ENCODE measurements at regions not wholly inside any gene's neighbourhood (a gene's known extent, or its start where the extent isn't known, plus 50 kb on each side); places are given as distances from the start of the nearest gene placed in this dataset.

DNA sequence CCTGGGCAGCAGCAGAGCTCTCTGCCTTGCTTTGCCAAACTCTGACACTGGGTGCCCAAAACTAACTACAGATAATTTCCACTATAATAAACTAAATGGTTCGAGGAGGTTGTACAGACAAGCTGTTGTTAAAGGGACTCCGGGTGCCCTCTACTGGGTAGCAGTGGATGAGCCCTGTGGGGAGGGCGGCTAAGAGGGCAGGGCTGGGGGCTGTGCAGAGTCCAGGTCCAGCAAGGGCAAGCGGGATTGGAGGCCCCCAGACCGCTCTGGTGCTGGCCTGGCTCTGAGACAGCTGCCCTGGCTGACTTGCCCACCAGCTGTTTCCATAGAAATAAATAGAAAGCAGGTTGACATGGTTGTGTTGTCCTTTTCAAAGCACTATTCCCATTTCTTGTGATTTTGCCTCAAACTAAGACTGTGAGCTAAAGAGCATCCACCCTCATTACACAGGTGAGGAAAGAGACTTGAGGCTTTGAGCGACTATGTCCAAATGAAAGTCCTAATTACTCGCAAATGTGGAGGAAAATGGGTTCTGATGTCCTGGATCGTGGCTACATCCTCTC is 167.6 kb upstream of the CST7 start (continued):
- no peak for TF ChIP-seq HMGXB4 (CRISPR knock-in tag; IDR thresholded peaks at IDR 0.05)
- no peak for TF ChIP-seq HMG20A (CRISPR knock-in tag; conservative IDR thresholded peaks at IDR 0.05)
- TF ChIP-seq MECOM (CRISPR knock-in tag; IDR thresholded peaks at IDR 0.05): no peak
- TF ChIP-seq HDAC6 (IDR thresholded peaks at IDR 0.05; ENCODE audit: low read depth, low read length): no peak
- no peak for TF ChIP-seq PCBP2 (IDR thresholded peaks at IDR 0.05; ENCODE audit: low read depth, low read length, poor library complexity, severe bottlenecking)
- no peak for TF ChIP-seq POLR2AphosphoS2 (IDR thresholded peaks at IDR 0.05; ENCODE audit: low read length)
- peak in 2 of 3 experiments; percentile 29 to 38; a peak in 4 of 6 replicates for TF ChIP-seq CTCF (IDR thresholded peaks at IDR 0.05 in 2 of 3, conservative IDR thresholded peaks at IDR 0.05 in 1 of 3; ENCODE audit: insufficient read depth in 2 of 3, low read depth in 1 of 3, low read length in 3 of 3)
- no peak for TF ChIP-seq ZNF431 (CRISPR knock-in tag; IDR thresholded peaks at IDR 0.05)
- TF ChIP-seq, protein P1, sequence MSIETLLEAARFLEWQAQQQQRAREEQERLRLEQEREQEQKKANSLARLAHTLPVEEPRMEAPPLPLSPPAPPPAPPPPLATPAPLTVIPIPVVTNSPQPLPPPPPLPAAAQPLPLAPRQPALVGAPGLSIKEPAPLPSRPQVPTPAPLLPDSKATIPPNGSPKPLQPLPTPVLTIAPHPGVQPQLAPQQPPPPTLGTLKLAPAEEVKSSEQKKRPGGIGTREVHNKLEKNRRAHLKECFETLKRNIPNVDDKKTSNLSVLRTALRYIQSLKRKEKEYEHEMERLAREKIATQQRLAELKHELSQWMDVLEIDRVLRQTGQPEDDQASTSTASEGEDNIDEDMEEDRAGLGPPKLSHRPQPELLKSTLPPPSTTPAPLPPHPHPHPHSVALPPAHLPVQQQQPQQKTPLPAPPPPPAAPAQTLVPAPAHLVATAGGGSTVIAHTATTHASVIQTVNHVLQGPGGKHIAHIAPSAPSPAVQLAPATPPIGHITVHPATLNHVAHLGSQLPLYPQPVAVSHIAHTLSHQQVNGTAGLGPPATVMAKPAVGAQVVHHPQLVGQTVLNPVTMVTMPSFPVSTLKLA (conservative IDR thresholded peaks at IDR 0.05): no peak
- TF ChIP-seq, protein P2, sequence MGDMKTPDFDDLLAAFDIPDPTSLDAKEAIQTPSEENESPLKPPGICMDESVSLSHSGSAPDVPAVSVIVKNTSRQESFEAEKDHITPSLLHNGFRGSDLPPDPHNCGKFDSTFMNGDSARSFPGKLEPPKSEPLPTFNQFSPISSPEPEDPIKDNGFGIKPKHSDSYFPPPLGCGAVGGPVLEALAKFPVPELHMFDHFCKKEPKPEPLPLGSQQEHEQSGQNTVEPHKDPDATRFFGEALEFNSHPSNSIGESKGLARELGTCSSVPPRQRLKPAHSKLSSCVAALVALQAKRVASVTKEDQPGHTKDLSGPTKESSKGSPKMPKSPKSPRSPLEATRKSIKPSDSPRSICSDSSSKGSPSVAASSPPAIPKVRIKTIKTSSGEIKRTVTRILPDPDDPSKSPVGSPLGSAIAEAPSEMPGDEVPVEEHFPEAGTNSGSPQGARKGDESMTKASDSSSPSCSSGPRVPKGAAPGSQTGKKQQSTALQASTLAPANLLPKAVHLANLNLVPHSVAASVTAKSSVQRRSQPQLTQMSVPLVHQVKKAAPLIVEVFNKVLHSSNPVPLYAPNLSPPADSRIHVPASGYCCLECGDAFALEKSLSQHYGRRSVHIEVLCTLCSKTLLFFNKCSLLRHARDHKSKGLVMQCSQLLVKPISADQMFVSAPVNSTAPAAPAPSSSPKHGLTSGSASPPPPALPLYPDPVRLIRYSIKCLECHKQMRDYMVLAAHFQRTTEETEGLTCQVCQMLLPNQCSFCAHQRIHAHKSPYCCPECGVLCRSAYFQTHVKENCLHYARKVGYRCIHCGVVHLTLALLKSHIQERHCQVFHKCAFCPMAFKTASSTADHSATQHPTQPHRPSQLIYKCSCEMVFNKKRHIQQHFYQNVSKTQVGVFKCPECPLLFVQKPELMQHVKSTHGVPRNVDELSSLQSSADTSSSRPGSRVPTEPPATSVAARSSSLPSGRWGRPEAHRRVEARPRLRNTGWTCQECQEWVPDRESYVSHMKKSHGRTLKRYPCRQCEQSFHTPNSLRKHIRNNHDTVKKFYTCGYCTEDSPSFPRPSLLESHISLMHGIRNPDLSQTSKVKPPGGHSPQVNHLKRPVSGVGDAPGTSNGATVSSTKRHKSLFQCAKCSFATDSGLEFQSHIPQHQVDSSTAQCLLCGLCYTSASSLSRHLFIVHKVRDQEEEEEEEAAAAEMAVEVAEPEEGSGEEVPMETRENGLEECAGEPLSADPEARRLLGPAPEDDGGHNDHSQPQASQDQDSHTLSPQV (IDR thresholded peaks at IDR 0.05): no peak
- no peak for TF ChIP-seq SMARCB1 (IDR thresholded peaks at IDR 0.05; ENCODE audit: insufficient read length, low read depth)
- TF ChIP-seq SMC3 (conservative IDR thresholded peaks at IDR 0.05; ENCODE audit: insufficient read depth, low read depth, low read length): 0 out of 2 replicates have a peak, but pooled peaks have one; percentile 4
- no peak for TF ChIP-seq CREB1 (IDR thresholded peaks at IDR 0.05)
- TF ChIP-seq CREB1 (CRISPR knock-in tag; IDR thresholded peaks at IDR 0.05): no peak
- TF ChIP-seq SRF (CRISPR knock-in tag; IDR thresholded peaks at IDR 0.05): no peak
- no peak for TF ChIP-seq JUN (IDR thresholded peaks at IDR 0.05; ENCODE audit: borderline replicate concordance, low read depth, low read length)
- TF ChIP-seq JUN (CRISPR knock-in tag; IDR thresholded peaks at IDR 0.05; ENCODE audit: borderline replicate concordance): no peak
- no peak for TF ChIP-seq GTF2A2 (tag; IDR thresholded peaks at IDR 0.05)
